ENCODE measurements at regions not wholly inside any gene's neighbourhood (a gene's known extent, or its start where the extent isn't known, plus 50 kb on each side); places are given as distances from the start of the nearest gene placed in this dataset.

DNA sequence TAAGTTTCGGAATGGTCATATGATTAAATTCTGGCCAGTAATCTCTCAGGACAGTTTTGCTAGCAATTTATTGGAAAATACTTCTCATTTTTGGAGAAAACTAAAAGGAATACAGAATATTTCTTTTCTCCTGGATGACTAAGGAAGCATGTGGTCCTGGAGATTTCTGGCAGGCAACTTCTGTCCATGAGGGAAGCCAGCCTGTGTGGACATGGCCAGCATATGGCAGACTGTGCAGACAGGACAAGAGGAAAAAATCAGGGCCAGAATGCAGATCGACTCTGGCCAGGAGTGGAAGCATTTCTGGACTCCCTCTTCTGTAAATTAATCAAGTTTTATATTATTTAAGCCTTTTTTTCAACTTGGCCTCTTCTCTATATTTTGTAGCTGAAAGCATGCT is 100.4 kb upstream of the CDH18 start:
- POLR2A ChIA-PET, result no interaction called here
- H3F3A ChIP-seq (replicated peaks; ENCODE audit: insufficient read depth), result no peaks in the 10 kb centered on the region
- H3K36me3 ChIP-seq (replicated peaks in 1 of 2; ENCODE audit: control insufficient read depth in 1 of 2, insufficient read depth in 2 of 2, low read length in 1 of 2), result no peaks in the 10 kb centered on the region
- H3K79me2 ChIP-seq (ENCODE audit: insufficient read depth), result no peaks in the 10 kb centered on the region
- no peak overlapping the region for H3K9ac ChIP-seq
- CTCF ChIA-PET, result no interaction called here
- no peak overlapping the region for H3K4me2 ChIP-seq
- H3K27ac ChIP-seq (ENCODE audit: low read depth in 2 of 2, low read length in 1 of 2), result no peak overlapping the region
- 21% methylated on average over 2 of the region's 2 CpGs for WGBS (ENCODE audit: low lambda C conversion rate)
- H3K9me2 ChIP-seq, result no peaks in the 10 kb centered on the region
- DNase-seq, result no peak
- H3K27me3 ChIP-seq (ENCODE audit: insufficient read depth), result no peaks in the 10 kb centered on the region
- H2AFZ ChIP-seq (ENCODE audit: low read depth), result no peak overlapping the region; the same call in 1 of the 2 replicates
- TF ChIP-seq MXI1 (IDR thresholded peaks at IDR 0.05; ENCODE audit: low read depth, low read length) (no peak), TCF12 (IDR thresholded peaks at IDR 0.05) (no peak), IRF3 (IDR thresholded peaks at IDR 0.05; ENCODE audit: low read depth, low read length) (no peak), ELF1 (IDR thresholded peaks at IDR 0.05) (no peak), RAD21 (IDR thresholded peaks at IDR 0.05; ENCODE audit: low read length) (no peak), FOXJ3 (CRISPR knock-in tag; IDR thresholded peaks at IDR 0.05) (no peak), NRF1 (IDR thresholded peaks at IDR 0.05; ENCODE audit: low read depth, low read length) (no peak), SIN3A (IDR thresholded peaks at IDR 0.05; ENCODE audit: borderline replicate concordance, low read depth, low read length) (no peak), MEF2A (IDR thresholded peaks at IDR 0.05; ENCODE audit: borderline replicate concordance, low read depth) (no peak), RFX5 (IDR thresholded peaks at IDR 0.05; ENCODE audit: low read length) (no peak), ZBTB33 (IDR thresholded peaks at IDR 0.05; ENCODE audit: borderline replicate concordance, low read depth) (no peak), FOXM1 (IDR thresholded peaks at IDR 0.05; ENCODE audit: low read depth) (no peak), EZH2phosphoT487 (IDR thresholded peaks at IDR 0.05; ENCODE audit: borderline replicate concordance, low read depth) (no peak), POLR2AphosphoS5 (IDR thresholded peaks at IDR 0.05; ENCODE audit: low read depth, low read length) (no peak)
- no peaks in the 10 kb centered on the region for H4K20me1 ChIP-seq (ENCODE audit: insufficient read depth)
- no peaks in the 10 kb centered on the region for H3K9me3 ChIP-seq
- no peak overlapping the region for H3K4me3 ChIP-seq (ENCODE audit: low read depth in 2 of 2, low read length in 1 of 2)
- no peaks in the 10 kb centered on the region for H3K4me1 ChIP-seq (ENCODE audit: control insufficient read depth in 1 of 2, insufficient read depth in 2 of 2, low read depth in 1 of 2, low read length in 1 of 2)

GRCh38 chr5:20087299-20087698 is 99.3 kb upstream of the CDH18 start:
- CTCF ChIA-PET, result no interaction called here
- Histone ChIP-seq H3F3A (replicated peaks; ENCODE audit: insufficient read depth) (no peaks in the 10 kb centered on the region), H4K20me1 (ENCODE audit: insufficient read depth) (no peaks in the 10 kb centered on the region)
- TF ChIP-seq POLR2AphosphoS5 (IDR thresholded peaks at IDR 0.05; ENCODE audit: low read depth, low read length) (no peak), YY1 (IDR thresholded peaks at IDR 0.05; ENCODE audit: low read depth) (no peak), USF1 (IDR thresholded peaks at IDR 0.05; ENCODE audit: borderline replicate concordance, low read depth) (no peak), FOXM1 (IDR thresholded peaks at IDR 0.05; ENCODE audit: low read depth) (no peak), JUND (IDR thresholded peaks at IDR 0.05) (no peak), SMC3 (IDR thresholded peaks at IDR 0.05; ENCODE audit: low read depth, low read length) (no peak), CHD2 (IDR thresholded peaks at IDR 0.05; ENCODE audit: low read length, partially characterized antibody) (no peak), NFIC (IDR thresholded peaks at IDR 0.05; ENCODE audit: borderline replicate concordance) (no peak), EP300 (IDR thresholded peaks at IDR 0.05; ENCODE audit: borderline replicate concordance in 1 of 2, low read depth in 1 of 2, low read length in 1 of 2) (no peak), TEAD4 (IDR thresholded peaks at IDR 0.05; ENCODE audit: borderline replicate concordance, insufficient read depth) (no peak), SIN3A (IDR thresholded peaks at IDR 0.05; ENCODE audit: borderline replicate concordance, low read depth, low read length) (no peak), ZBTB33 (IDR thresholded peaks at IDR 0.05; ENCODE audit: borderline replicate concordance, low read depth) (no peak), RCOR1 (IDR thresholded peaks at IDR 0.05; ENCODE audit: low read length) (no peak), ELF1 (IDR thresholded peaks at IDR 0.05) (no peak)
- TF ChIP-seq, protein P1, sequence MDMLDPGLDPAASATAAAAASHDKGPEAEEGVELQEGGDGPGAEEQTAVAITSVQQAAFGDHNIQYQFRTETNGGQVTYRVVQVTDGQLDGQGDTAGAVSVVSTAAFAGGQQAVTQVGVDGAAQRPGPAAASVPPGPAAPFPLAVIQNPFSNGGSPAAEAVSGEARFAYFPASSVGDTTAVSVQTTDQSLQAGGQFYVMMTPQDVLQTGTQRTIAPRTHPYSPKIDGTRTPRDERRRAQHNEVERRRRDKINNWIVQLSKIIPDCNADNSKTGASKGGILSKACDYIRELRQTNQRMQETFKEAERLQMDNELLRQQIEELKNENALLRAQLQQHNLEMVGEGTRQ (IDR thresholded peaks at IDR 0.05; ENCODE audit: borderline replicate concordance, low read depth, low read length), result no peak

More at GRCh38 chr5:20087299-20087698, 99.3 kb upstream of the CDH18 start:
- POLR2A ChIA-PET, result no interaction called here
- no peak overlapping the region for H2AFZ ChIP-seq (ENCODE audit: low read depth)
- H3K4me2 ChIP-seq, result no peak overlapping the region
- no peak overlapping the region for H3K9ac ChIP-seq
- no peak overlapping the region for H3K27ac ChIP-seq (ENCODE audit: low read depth in 2 of 2, low read length in 1 of 2)
- no peaks in the 10 kb centered on the region for H3K9me3 ChIP-seq
- WGBS (ENCODE audit: low lambda C conversion rate), result 29% methylated on average over 2 of the region's 2 CpGs
- no peaks in the 10 kb centered on the region for H3K27me3 ChIP-seq (ENCODE audit: insufficient read depth)
- H3K4me3 ChIP-seq (ENCODE audit: low read depth in 2 of 2, low read length in 1 of 2), result no peak overlapping the region
- no peaks in the 10 kb centered on the region for H3K9me2 ChIP-seq
- no peak for DNase-seq
- no peaks in the 10 kb centered on the region for H3K4me1 ChIP-seq (ENCODE audit: control insufficient read depth in 1 of 2, insufficient read depth in 2 of 2, low read depth in 1 of 2, low read length in 1 of 2)
- H3K79me2 ChIP-seq (ENCODE audit: insufficient read depth), result no peaks in the 10 kb centered on the region
- no peaks in the 10 kb centered on the region for H3K36me3 ChIP-seq (replicated peaks in 1 of 2; ENCODE audit: control insufficient read depth in 1 of 2, insufficient read depth in 2 of 2, low read length in 1 of 2)
